ENCODE measurements at regions not wholly inside any gene's neighbourhood (a gene's known extent, or its start where the extent isn't known, plus 50 kb on each side); places are given as distances from the start of the nearest gene placed in this dataset.

- in situ Hi-C loops (cut with MboI), result no loop called here
These were observed 107.6 kb upstream of the TNC start for GRCh38 chr9:115225459-115226116.

GRCh38 chr9:115226152-115226551, 108.2 kb upstream of the TNC start:
- DNase-seq, result no peak
- H3K4me1 ChIP-seq (ENCODE audit: insufficient read depth), result no peaks in the 10 kb centered on the region
- no peak for TF ChIP-seq EZH2 (IDR thresholded peaks at IDR 0.05; ENCODE audit: insufficient read depth, poor library complexity, severe bottlenecking)
- WGBS, 2 experiments (ENCODE audit: low coverage in 1 of 2, low lambda C conversion rate in 2 of 2, missing lambda C conversion rate in 2 of 2), result 84 to 89% methylated on average over 3 of the region's 3 CpGs
- no peak overlapping the region for H3K4me2 ChIP-seq (ENCODE audit: unreplicated experiment)
- H3K27ac ChIP-seq, result no peak overlapping the region
- no peak overlapping the region for H2AFZ ChIP-seq
- in situ Hi-C loops (cut with MboI), result no loop called here
- no peak overlapping the region for H3K4me3 ChIP-seq
- no peaks in the 10 kb centered on the region for H3K27me3 ChIP-seq (replicated peaks; ENCODE audit: insufficient read depth)
- H4K20me1 ChIP-seq (ENCODE audit: insufficient read depth), result no peaks in the 10 kb centered on the region
- no peaks in the 10 kb centered on the region for H3K9me2 ChIP-seq (ENCODE audit: insufficient read depth)
- H3K9ac ChIP-seq, result no peak overlapping the region
- H3K9me3 ChIP-seq (ENCODE audit: low read depth), result no peaks in the 10 kb centered on the region
- no peaks in the 10 kb centered on the region for H3F3A ChIP-seq (ENCODE audit: insufficient read depth)
- no peaks in the 10 kb centered on the region for H3K79me2 ChIP-seq (ENCODE audit: insufficient read depth)
- 0 out of 2 replicates have a peak, but pooled peaks cover 4% of the 10 kb centered on the region for H3K36me3 ChIP-seq (ENCODE audit: low read depth)

More at GRCh38 chr9:115225459-115226116, 107.6 kb upstream of the TNC start:
- Histone ChIP-seq H3K4me2 (ENCODE audit: unreplicated experiment) (no peak overlapping the region), H3K36me3 (ENCODE audit: low read depth) (0 out of 2 replicates have a peak, but pooled peaks cover 4% of the 10 kb centered on the region), H3F3A (ENCODE audit: insufficient read depth) (no peaks in the 10 kb centered on the region), H3K4me1 (ENCODE audit: insufficient read depth) (no peaks in the 10 kb centered on the region), H4K20me1 (ENCODE audit: insufficient read depth) (no peaks in the 10 kb centered on the region), H3K9ac (no peak overlapping the region), H3K9me3 (ENCODE audit: low read depth) (no peaks in the 10 kb centered on the region), H3K79me2 (ENCODE audit: insufficient read depth) (no peaks in the 10 kb centered on the region), H3K27me3 (replicated peaks; ENCODE audit: insufficient read depth) (no peaks in the 10 kb centered on the region), H2AFZ (no peak overlapping the region), H3K4me3 (no peak overlapping the region), H3K27ac (no peak overlapping the region), H3K9me2 (ENCODE audit: insufficient read depth) (no peaks in the 10 kb centered on the region)
- WGBS, 2 experiments (ENCODE audit: low coverage in 1 of 2, low lambda C conversion rate in 2 of 2, missing lambda C conversion rate in 2 of 2), result 99 to 100% methylated on average over 3 of the region's 3 CpGs
- DNase-seq, result no peak
- TF ChIP-seq EZH2 (IDR thresholded peaks at IDR 0.05; ENCODE audit: insufficient read depth, poor library complexity, severe bottlenecking) (no peak), EZH2phosphoT487 (IDR thresholded peaks at IDR 0.05; ENCODE audit: insufficient read depth, low read depth) (no peak)

GRCh38 chr9:115229496-115229895, 111.5 kb upstream of the TNC start:
- Histone ChIP-seq H3K79me2 (ENCODE audit: insufficient read depth) (no peaks in the 10 kb centered on the region), H3K9me2 (ENCODE audit: insufficient read depth) (no peaks in the 10 kb centered on the region), H2AFZ (no peak overlapping the region), H3K4me1 (ENCODE audit: insufficient read depth) (peaks cover 7% of the 10 kb centered on the region; the same call in 1 of the 2 replicates), H3K9ac (no peak overlapping the region), H3K27me3 (replicated peaks; ENCODE audit: insufficient read depth) (no peaks in the 10 kb centered on the region), H4K20me1 (ENCODE audit: insufficient read depth) (no peaks in the 10 kb centered on the region), H3F3A (ENCODE audit: insufficient read depth) (peaks cover 5% of the 10 kb centered on the region; the same call in 1 of the 2 replicates), H3K36me3 (ENCODE audit: low read depth) (0 out of 2 replicates have a peak, but pooled peaks cover 4% of the 10 kb centered on the region), H3K27ac (no peak overlapping the region), H3K4me2 (ENCODE audit: unreplicated experiment) (no peak overlapping the region), H3K4me3 (no peak overlapping the region), H3K9me3 (ENCODE audit: low read depth) (no peaks in the 10 kb centered on the region)
- peak; percentile 18 for DNase-seq
- TF ChIP-seq EZH2phosphoT487 (IDR thresholded peaks at IDR 0.05; ENCODE audit: insufficient read depth, low read depth) (no peak), EZH2 (IDR thresholded peaks at IDR 0.05; ENCODE audit: insufficient read depth, poor library complexity, severe bottlenecking) (no peak)
- in situ Hi-C loops (cut with MboI), result no loop called here
- WGBS, 2 experiments (ENCODE audit: low coverage in 1 of 2, low lambda C conversion rate in 2 of 2, missing lambda C conversion rate in 2 of 2), result 57 to 70% methylated on average over 2 of the region's 2 CpGs

GRCh38 chr9:115230924-115231515, 113.1 kb upstream of the TNC start:
- H3K4me2 ChIP-seq (ENCODE audit: unreplicated experiment), result no peak overlapping the region
- no peaks in the 10 kb centered on the region for H3K79me2 ChIP-seq (ENCODE audit: insufficient read depth)
- no peak overlapping the region for H3K4me3 ChIP-seq
- no peak overlapping the region for H2AFZ ChIP-seq
- no peak overlapping the region for H3K9ac ChIP-seq
- H3F3A ChIP-seq (ENCODE audit: insufficient read depth), result peaks cover 11% of the 10 kb centered on the region; the same call in 1 of the 2 replicates
- in situ Hi-C loops (cut with MboI), result no loop called here
- no peaks in the 10 kb centered on the region for H4K20me1 ChIP-seq (ENCODE audit: insufficient read depth)
- 0 out of 2 replicates have a peak, but pooled peaks cover 4% of the 10 kb centered on the region for H3K36me3 ChIP-seq (ENCODE audit: low read depth)
- DNase-seq, result no peak
- no peaks in the 10 kb centered on the region for H3K27me3 ChIP-seq (replicated peaks; ENCODE audit: insufficient read depth)
- TF ChIP-seq EZH2 (IDR thresholded peaks at IDR 0.05; ENCODE audit: insufficient read depth, poor library complexity, severe bottlenecking), result no peak
- TF ChIP-seq EZH2phosphoT487 (IDR thresholded peaks at IDR 0.05; ENCODE audit: insufficient read depth, low read depth), result no peak
- H3K9me3 ChIP-seq (ENCODE audit: low read depth), result no peaks in the 10 kb centered on the region
- H3K27ac ChIP-seq, result no peak overlapping the region
- WGBS, 2 experiments (ENCODE audit: low coverage in 1 of 2, low lambda C conversion rate in 2 of 2, missing lambda C conversion rate in 2 of 2), result 97% methylated on average over 3 of the region's 3 CpGs
- peaks cover 10% of the 10 kb centered on the region; the same call in 1 of the 2 replicates for H3K4me1 ChIP-seq (ENCODE audit: insufficient read depth)
- H3K9me2 ChIP-seq (ENCODE audit: insufficient read depth), result no peaks in the 10 kb centered on the region
